Right lobe of liver (tissue), 6 donors: ENCODE measurements at regions not wholly inside any gene's neighbourhood (a gene's known extent, or its start where the extent isn't known, plus 50 kb on each side); places are given as distances from the start of the nearest gene placed in this dataset.

Experiments
- ATAC-seq, 4 donors: fragments of 200-7000 bp; cut with Tn5 transposase; one replicate each; pipeline ENCODE4 v1.9.1; 2020; ENCODE audit warnings: mild to moderate bottlenecking in 4 of 4, moderate library complexity in 4 of 4
- DNase-seq, 3 donors: peaks; one replicate each; pipeline ENCODE4 v3.0.0-alpha.2; 2020
- H3K27ac ChIP-seq, 3 donors: fragments of 200-600 bp; one replicate each; pipeline ENCODE4 v1.8.0; 2022
- H3K27me3 ChIP-seq, 2 donors: fragments of 200-600 bp; one replicate each; pipeline ENCODE4 v1.8.0; 2022
- H3K36me3 ChIP-seq, 4 donors: fragments of 200-600 bp; sonication (generic) in 1 of 4; one replicate each; pipeline versions ENCODE4 v1.5.1 to v1.8.0; 2017 to 2022; ENCODE audit warnings: control low read depth in 1 of 4
- H3K4me1 ChIP-seq, 4 donors: fragments of 200-600 bp; sonication (generic) in 1 of 4; one replicate each; pipeline versions ENCODE4 v1.5.1 to v1.8.0; 2017 to 2022; ENCODE audit warnings: control low read depth in 1 of 4
- H3K4me3 ChIP-seq, 3 donors: fragments of 200-600 bp; one replicate each; pipeline ENCODE4 v1.8.0; 2022
- H3K9me3 ChIP-seq, 4 donors: fragments of 200-600 bp; sonication (generic) in 1 of 4; one replicate each; pipeline versions ENCODE4 v1.5.1 to v1.8.0; 2017 to 2022; ENCODE audit warnings: control low read depth in 1 of 4
- CTCF ChIP-seq, 4 donors: fragments of 200-600 bp in 3 of 4; fragments of 450-650 bp in 1 of 4; IDR thresholded peaks; one replicate each; pipeline versions ENCODE4 v1.5.1 to v1.8.0; 2016 to 2022; ENCODE audit warnings: antibody characterized with exemption in 4 of 4, mild to moderate bottlenecking in 2 of 4
- POLR2A ChIP-seq: fragments of 450-650 bp; IDR thresholded peaks from one replicate; pipeline ENCODE4 v1.6.1; 2017; ENCODE audit warnings: antibody characterized with exemption, mild to moderate bottlenecking
- WGBS: methylation state at CpG from one replicate; pipeline ENCODE4 v1.1.6; 2018; ENCODE audit warnings: low coverage, low lambda C conversion rate; ENCODE audit not compliant: insufficient coverage; ENCODE audit errors: missing lambda C conversion rate; 5-methylcytosine and 5-hydroxymethylcytosine counted together
- intact Hi-C, 2 donors: fragments of 100-400 bp; cut with DNase I; formaldehyde crosslinking; loops; one replicate each; pipeline versions ENCODE4 v1.11.2 to v1.14.1; 2022
- donor health status: DM: no; HTN: yes; CAD: no.
- donor health status: DM: no; HTN: no; CAD: no.
- donor health status: DM: no; HTN: no; CAD: no.
- donor health status: DM: no; HTN: yes; CAD: no.
- donor health status: DM: no; HTN: yes; CAD: no.

GRCh38 chrX:42422961-42423360 lies 355.0 kb downstream of the PPP1R2C start:
- H3K27me3 ChIP-seq, result no peaks in the 10 kb centered on the region
- H3K4me3 ChIP-seq, result no peak overlapping the region
- no peaks in the 10 kb centered on the region for H3K9me3 ChIP-seq
- intact Hi-C loops, result no loop called here
- no peaks in the 10 kb centered on the region for H3K4me1 ChIP-seq
- no peak for ATAC-seq
- no peaks in the 10 kb centered on the region for H3K36me3 ChIP-seq
- H3K27ac ChIP-seq, result no peak overlapping the region
- 70% methylated on average over 4 of the region's 4 CpGs for WGBS
- no peak for DNase-seq
- no peak for TF ChIP-seq POLR2A
- no peak for TF ChIP-seq CTCF (IDR thresholded peaks at IDR 0.05)

- no peak for DNase-seq
- no peaks in the 10 kb centered on the region for H3K9me3 ChIP-seq
- H3K27me3 ChIP-seq, result no peaks in the 10 kb centered on the region
- no peak for ATAC-seq
- H3K27ac ChIP-seq, result no peak overlapping the region
- WGBS, result 63% methylated on average over 4 of the region's 4 CpGs
- intact Hi-C loops, result no loop called here
- no peak for TF ChIP-seq CTCF (IDR thresholded peaks at IDR 0.05)
- H3K4me1 ChIP-seq, result no peaks in the 10 kb centered on the region
- H3K4me3 ChIP-seq, result no peak overlapping the region
- H3K36me3 ChIP-seq, result no peaks in the 10 kb centered on the region
Observed at GRCh38 chrX:42420426-42420825, 357.5 kb downstream of the PPP1R2C start.

- Histone ChIP-seq H3K27ac (no peak overlapping the region), H3K9me3 (no peaks in the 10 kb centered on the region), H3K27me3 (no peaks in the 10 kb centered on the region), H3K4me3 (no peak overlapping the region), H3K4me1 (no peaks in the 10 kb centered on the region), H3K36me3 (no peaks in the 10 kb centered on the region)
- intact Hi-C loops, result no loop called here
- WGBS, result 35% methylated on average over 2 of the region's 2 CpGs
- ATAC-seq (peak in 3 of 4 donors; percentile 32 to 51 (median 38)), DNase-seq (no peak)
- TF ChIP-seq CTCF (IDR thresholded peaks at IDR 0.05) (no peak), POLR2A (no peak)
Observed at GRCh38 chrX:42415636-42416035, 362.3 kb downstream of the PPP1R2C start.

GRCh38 chrX:42414057-42414456 lies 363.9 kb downstream of the PPP1R2C start:
- no peak overlapping the region for H3K4me3 ChIP-seq
- TF ChIP-seq CTCF (IDR thresholded peaks at IDR 0.05), result no peak
- no peak for TF ChIP-seq POLR2A
- no peaks in the 10 kb centered on the region for H3K4me1 ChIP-seq
- H3K9me3 ChIP-seq, result no peaks in the 10 kb centered on the region
- intact Hi-C loops, result no loop called here
- WGBS, result no CpG with 5 or more reads among the region's 5 CpGs
- H3K27me3 ChIP-seq, result no peaks in the 10 kb centered on the region
- no peaks in the 10 kb centered on the region for H3K36me3 ChIP-seq
- ATAC-seq (no peak), DNase-seq (no peak)
- no peak overlapping the region for H3K27ac ChIP-seq

GRCh38 chrX:42399632-42400024 lies 378.3 kb downstream of the PPP1R2C start:
- WGBS, result 38% methylated on average over 2 of the region's 2 CpGs

More at GRCh38 chrX:42399632-42400024, 378.3 kb downstream of the PPP1R2C start:
- Histone ChIP-seq H3K27me3 (no peaks in the 10 kb centered on the region), H3K36me3 (no peaks in the 10 kb centered on the region), H3K4me3 (no peak overlapping the region), H3K4me1 (no peaks in the 10 kb centered on the region), H3K9me3 (no peaks in the 10 kb centered on the region), H3K27ac (no peak overlapping the region)
- ATAC-seq, result no peak
- TF ChIP-seq POLR2A, result no peak
- TF ChIP-seq CTCF (IDR thresholded peaks at IDR 0.05), result no peak
- DNase-seq, result no peak
- intact Hi-C loops, result no loop called here
